ENCODE measurements at regions not wholly inside any gene's neighbourhood (a gene's known extent, or its start where the extent isn't known, plus 50 kb on each side); places are given as distances from the start of the nearest gene placed in this dataset.

DNA sequence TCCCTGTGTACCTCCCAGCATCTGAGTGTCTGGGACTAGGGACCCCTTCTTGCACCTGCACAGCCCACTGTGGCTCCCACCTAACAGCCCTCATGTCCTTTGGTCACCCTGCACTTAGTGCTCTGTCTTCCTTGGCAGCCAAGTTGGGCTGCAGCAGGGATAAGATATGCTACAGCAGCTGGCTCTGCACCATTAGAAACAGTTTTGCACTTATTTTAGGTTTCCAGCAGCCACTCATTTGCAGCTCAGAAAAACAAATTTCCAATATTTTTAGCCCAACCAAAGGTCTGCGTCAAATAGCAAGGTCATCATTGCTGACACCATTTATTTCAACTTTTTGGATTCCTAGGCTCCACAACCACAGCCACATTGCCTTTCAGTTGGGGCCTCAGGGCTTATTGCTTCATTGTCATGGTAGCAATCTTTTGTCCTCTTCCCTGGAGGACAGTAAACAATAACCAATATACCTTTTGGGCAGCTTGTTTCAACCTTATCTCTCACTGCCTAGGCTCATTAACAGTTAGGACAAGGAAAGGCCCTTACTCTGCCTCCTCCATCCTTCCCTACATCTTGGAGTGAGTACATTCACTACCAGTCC lies 263.9 kb downstream of the COX7C start:
- no peaks in the 10 kb centered on the region for H3K9me3 ChIP-seq
- H3K4me3 ChIP-seq (ENCODE audit: low read depth, low read length) = no peak overlapping the region
- H3K36me3 ChIP-seq = no peaks in the 10 kb centered on the region
- no peaks in the 10 kb centered on the region for H3K27me3 ChIP-seq
- H3K4me1 ChIP-seq = no peaks in the 10 kb centered on the region
- DNase-seq = no peak
- TF ChIP-seq CTCF (IDR thresholded peaks at IDR 0.05; ENCODE audit: low read depth, low read length) = no peak

DNA sequence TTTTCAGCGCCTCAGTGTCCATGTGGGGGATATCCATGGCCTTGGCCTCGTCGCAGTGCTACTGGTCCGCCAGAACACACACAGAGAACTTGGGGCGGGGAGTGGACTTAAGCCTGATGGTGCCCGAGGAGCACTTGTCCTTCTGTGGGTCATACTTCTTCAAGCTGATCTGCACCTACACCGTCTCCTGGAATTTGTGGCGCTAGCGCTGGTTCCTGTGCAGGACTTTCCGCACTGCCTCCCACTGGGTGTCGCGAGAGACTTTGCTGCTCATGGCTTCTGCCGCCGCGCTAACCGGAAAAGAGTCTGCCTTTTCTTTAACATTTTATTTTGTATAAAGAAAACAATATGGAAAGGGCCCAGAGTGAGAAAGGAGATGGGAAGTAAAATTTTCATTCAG lies 266.9 kb downstream of the COX7C start:
- no peaks in the 10 kb centered on the region for H3K27me3 ChIP-seq
- no peaks in the 10 kb centered on the region for H3K9me3 ChIP-seq
- H3K4me3 ChIP-seq (ENCODE audit: low read depth, low read length) = no peak overlapping the region
- no peak for DNase-seq
- H3K36me3 ChIP-seq = no peaks in the 10 kb centered on the region
- H3K4me1 ChIP-seq = no peaks in the 10 kb centered on the region
- TF ChIP-seq CTCF (IDR thresholded peaks at IDR 0.05; ENCODE audit: low read depth, low read length) = no peak

GRCh38 chr5:86885011-86885410 lies 267.3 kb downstream of the COX7C start:
- Histone ChIP-seq H3K4me1 (no peaks in the 10 kb centered on the region), H3K36me3 (no peaks in the 10 kb centered on the region), H3K9me3 (no peaks in the 10 kb centered on the region), H3K27me3 (no peaks in the 10 kb centered on the region), H3K4me3 (ENCODE audit: low read depth, low read length) (no peak overlapping the region)
- TF ChIP-seq CTCF (IDR thresholded peaks at IDR 0.05; ENCODE audit: low read depth, low read length) = no peak
- no peak for DNase-seq

DNA sequence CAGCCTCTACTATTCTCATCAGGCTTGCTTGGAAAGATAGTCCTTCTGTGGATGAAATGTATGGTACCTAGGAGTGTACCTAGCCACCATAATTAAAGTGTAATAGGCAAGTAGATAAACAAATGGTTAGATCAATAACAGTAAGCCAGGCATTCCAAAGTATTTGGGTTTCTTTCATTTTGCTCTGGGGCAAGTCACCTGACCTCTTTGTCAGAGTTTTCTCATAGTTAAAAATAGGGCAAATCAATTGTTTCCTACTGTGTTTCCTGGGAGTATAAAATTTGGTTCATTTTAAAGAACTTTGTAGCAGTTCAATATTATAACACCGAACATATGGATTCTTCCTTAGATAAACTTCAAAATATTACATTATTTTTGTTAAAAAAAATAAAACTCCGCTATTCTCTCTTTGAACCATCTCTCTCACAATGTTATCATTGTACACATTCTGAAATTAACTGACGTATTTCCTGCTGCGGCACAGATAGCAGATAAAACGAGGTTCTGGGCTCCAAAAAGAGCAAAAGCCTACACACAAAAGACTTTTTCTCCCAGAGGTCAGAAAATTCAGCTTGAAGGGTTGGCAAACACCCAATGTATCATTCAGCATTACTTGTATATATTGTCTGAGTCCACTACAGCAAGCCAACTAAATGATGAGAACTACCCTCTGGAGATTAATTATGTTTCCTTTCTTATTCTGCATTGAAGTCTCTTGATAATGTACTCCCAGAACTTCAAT lies 267.9 kb downstream of the COX7C start:
- no peaks in the 10 kb centered on the region for H3K36me3 ChIP-seq
- H3K4me3 ChIP-seq (ENCODE audit: low read depth, low read length) = no peak overlapping the region
- H3K4me1 ChIP-seq = no peaks in the 10 kb centered on the region
- no peak for TF ChIP-seq CTCF (IDR thresholded peaks at IDR 0.05; ENCODE audit: low read depth, low read length)
- no peaks in the 10 kb centered on the region for H3K27me3 ChIP-seq
- DNase-seq = no peak
- H3K9me3 ChIP-seq = no peaks in the 10 kb centered on the region

- no peak for DNase-seq
- TF ChIP-seq CTCF (IDR thresholded peaks at IDR 0.05; ENCODE audit: low read depth, low read length) = no peak
- Histone ChIP-seq H3K36me3 (no peaks in the 10 kb centered on the region), H3K4me1 (no peaks in the 10 kb centered on the region), H3K4me3 (ENCODE audit: low read depth, low read length) (no peak overlapping the region), H3K27me3 (no peaks in the 10 kb centered on the region), H3K9me3 (no peaks in the 10 kb centered on the region)
These were observed 272.6 kb downstream of the COX7C start for GRCh38 chr5:86890375-86890774.

- Histone ChIP-seq H3K4me1 (no peaks in the 10 kb centered on the region), H3K9me3 (no peaks in the 10 kb centered on the region), H3K27me3 (no peaks in the 10 kb centered on the region), H3K4me3 (ENCODE audit: low read depth, low read length) (no peak overlapping the region), H3K36me3 (no peaks in the 10 kb centered on the region)
- TF ChIP-seq CTCF (IDR thresholded peaks at IDR 0.05; ENCODE audit: low read depth, low read length) = no peak
- DNase-seq = no peak
These were observed 276.3 kb downstream of the COX7C start for GRCh38 chr5:86894056-86894455.
